Activated T-cell treated with anti-CD3 and anti-CD28 coated beads for 24 hours (primary cell): ENCODE measurements at regions not wholly inside any gene's neighbourhood (a gene's known extent, or its start where the extent isn't known, plus 50 kb on each side); places are given as distances from the start of the nearest gene placed in this dataset.

Source experiments
- DNase-seq: peaks from one replicate; pipeline ENCODE4 v3.0.0-alpha.2; 2020; ENCODE audit warnings: low read depth

GRCh38 chr3:28088811-28089526 lies 152.4 kb upstream of the CMC1 start:
- DNase-seq, result no peak

GRCh38 chr3:28089527-28089897 lies 151.9 kb upstream of the CMC1 start:
- no peak for DNase-seq

DNA sequence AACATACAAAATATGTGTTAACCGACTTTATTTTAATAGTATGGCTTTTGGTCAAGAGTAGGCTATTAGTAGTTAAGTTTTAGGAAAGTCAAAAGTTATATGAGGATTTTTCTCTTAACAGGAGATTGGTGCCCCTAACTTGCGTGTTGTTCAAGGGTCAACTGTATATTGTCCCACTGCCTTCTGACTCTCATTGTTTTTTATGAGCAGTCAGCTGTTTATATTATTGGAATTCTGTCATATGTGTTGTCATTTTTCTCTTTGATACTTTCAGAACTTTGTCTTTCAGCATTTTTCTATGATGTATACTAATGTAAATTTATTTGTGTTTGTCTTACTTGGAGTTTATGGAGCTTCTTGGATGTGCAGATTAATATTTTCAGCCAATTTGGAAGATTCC lies 142.1 kb upstream of the CMC1 start:
- DNase-seq, result no peak

GRCh38 chr3:28101705-28102104 lies 139.7 kb upstream of the CMC1 start:
- no peak for DNase-seq

GRCh38 chr3:28103861-28104260 lies 137.6 kb upstream of the CMC1 start:
- no peak for DNase-seq

- DNase-seq, result no peak
Measured at GRCh38 chr3:28104896-28105534, 136.4 kb upstream of the CMC1 start.

DNA sequence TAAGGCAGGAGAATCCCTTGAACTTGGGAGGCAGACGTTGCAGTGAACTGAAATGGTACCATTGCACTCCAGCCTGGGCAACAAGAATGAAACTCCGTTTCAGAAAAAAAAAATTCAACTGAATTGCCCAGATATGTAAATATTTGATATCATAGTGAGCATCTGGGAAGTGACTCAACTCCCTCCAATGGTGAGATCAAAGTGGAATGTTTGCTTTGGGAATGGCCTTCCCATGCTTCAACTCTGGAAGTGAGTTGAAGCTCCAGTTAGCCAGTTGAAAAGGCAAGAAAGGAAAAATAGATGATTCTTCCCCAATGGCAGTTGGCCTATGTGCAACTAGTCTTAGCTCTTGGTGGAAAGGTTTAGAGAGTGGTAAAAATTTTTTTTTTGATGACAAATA lies 131.6 kb upstream of the CMC1 start:
- no peak for DNase-seq

DNA sequence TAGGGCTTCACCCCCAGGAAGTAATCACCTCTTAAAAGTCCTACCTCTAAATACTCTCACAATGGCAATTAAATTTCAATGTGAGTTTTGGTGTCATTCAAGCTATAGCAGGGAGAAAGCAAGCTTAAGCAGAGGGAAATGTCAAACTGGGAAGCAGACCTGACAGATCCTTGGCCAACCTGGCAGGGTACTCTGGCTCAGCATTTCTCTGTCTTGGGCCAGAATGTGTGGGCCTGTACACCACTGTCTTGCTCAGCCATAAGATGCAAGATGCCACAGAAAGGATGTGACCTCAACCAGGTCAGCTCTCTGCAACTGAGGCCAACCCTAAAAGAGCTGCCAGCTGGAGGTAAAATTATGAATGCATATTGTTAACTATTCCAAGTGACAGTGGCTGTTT lies 130.6 kb upstream of the CMC1 start:
- no peak for DNase-seq

- DNase-seq, result no peak
Measured at GRCh38 chr3:28114893-28115292, 126.5 kb upstream of the CMC1 start.

- DNase-seq, result no peak
Measured at GRCh38 chr3:28115316-28115715, 126.1 kb upstream of the CMC1 start.

DNA sequence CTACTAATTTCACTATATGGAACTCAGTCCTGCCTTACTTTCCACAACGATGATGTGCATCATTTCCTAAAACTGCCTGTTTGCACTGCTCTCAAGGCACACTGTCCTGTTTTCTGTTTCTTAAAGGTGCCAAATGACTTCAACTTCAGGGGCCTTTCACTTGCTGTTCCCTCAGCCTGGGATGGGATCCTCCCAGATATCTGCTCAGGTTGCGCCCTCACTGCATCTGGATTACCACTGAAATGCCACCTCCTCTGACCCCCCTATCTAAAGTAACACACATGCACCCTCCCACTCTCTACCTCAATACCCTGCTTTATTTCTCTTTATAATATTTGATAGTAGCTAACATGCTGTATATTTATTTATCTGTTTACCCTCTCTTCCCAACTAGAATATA lies 123.8 kb upstream of the CMC1 start:
- no peak for DNase-seq

GRCh38 chr3:28118087-28118486 lies 123.3 kb upstream of the CMC1 start:
- no peak for DNase-seq

GRCh38 chr3:28122227-28122626 lies 119.2 kb upstream of the CMC1 start:
- no peak for DNase-seq

DNA sequence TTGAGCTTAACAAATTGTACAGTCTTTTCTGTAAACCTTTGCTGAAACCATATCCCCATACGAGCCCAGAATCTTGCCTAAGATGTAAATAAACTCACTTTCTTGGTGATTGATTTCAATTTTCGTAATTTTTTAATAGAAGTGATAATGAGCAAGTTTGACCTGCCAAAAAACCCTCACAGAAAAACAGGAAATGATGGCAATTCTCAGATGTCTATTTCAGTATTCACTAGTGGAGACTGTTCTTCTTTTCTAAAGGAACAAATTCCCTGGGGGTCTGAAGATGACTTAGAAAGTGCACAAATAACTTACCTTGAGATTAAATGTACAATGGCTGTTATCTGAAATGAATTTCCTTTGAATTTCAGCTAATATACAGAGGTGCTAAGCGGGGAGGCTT lies 116.5 kb upstream of the CMC1 start:
- DNase-seq, result no peak

DNA sequence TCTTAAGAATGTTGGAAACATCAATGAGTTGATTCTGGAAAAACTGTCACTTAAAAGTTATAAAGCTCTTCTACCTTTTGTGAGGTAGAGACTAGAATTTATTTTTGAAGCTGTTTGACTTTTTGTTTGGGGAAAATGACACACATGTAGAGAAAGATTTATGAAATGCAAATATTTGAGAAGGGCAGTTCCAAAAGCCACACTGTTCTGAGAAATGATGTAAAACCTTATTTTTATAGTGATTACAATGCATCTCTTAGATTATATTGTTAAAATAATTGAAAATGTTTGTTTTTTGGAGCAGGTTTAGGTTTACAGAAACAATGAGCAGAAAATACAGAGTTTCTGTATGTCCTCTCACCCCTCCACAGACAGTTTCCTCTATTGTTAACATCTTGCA lies 116.1 kb upstream of the CMC1 start:
- DNase-seq, result no peak

DNA sequence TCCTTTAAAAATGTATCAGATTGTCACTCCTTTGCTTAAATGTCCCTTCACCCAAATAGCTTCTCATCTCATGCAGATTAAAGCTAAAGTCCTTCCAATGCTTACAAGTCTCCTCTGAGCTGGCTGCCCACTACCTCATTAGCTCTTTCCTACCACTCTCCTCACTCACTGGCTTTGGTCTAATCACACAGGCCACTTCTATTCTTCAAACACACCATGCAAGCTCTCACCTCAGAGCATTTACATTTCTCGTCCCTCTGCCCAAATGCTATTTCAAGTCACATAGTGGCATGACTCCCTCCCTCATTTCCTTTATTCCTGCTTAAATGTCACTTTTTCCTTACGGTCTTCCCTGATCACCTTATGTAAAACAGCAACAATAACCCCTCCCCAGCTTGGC lies 110.6 kb upstream of the CMC1 start:
- DNase-seq, result no peak

DNA sequence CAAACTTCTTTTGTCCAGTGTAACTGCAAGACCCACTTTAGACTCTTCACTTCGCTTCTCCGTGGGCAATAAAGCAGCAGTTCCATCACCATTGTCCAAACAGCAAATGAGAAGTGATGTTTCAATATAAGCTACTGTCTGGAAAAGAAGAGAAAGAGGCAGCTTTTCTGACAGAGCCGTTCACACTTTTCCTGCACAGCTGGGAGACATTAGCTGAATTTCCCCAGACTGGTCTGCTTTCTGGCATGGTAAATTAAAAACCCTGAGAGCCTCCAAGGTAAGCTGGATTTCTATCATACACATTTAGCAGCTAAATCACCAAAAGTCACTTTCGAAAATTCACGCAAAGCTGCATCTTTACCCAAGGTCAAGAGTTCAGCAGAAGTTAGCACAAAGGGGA lies 108.5 kb upstream of the CMC1 start:
- DNase-seq, result no peak

- no peak for DNase-seq
Measured at GRCh38 chr3:28134198-28134597, 107.2 kb upstream of the CMC1 start.

DNA sequence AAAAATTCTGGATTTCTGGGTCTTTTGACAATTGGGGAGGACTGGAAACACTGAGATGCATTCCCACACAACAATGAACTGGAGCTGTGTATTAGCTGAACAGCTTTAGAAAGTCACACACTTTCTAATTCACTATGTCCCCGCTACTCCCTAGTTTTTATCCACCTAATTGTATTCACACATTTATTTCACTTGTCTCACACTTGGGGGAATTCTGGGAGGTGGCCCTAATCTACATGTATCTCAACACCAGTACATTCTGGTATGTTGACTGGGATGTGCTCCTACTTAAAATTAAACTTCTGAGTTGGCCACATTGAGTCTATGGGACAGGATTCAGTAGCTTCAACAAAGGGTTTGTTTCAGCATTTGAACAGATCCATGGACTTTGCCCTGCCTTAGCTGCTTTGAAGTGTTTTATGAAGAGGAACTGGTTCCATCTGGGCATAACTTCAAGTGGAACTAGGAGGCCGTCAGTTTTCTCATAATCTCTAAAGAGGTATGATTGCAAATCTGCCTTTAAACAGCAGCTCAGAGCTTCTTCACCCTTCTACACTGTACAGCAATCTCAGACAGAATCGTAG lies 106.5 kb upstream of the CMC1 start:
- DNase-seq, result no peak

DNA sequence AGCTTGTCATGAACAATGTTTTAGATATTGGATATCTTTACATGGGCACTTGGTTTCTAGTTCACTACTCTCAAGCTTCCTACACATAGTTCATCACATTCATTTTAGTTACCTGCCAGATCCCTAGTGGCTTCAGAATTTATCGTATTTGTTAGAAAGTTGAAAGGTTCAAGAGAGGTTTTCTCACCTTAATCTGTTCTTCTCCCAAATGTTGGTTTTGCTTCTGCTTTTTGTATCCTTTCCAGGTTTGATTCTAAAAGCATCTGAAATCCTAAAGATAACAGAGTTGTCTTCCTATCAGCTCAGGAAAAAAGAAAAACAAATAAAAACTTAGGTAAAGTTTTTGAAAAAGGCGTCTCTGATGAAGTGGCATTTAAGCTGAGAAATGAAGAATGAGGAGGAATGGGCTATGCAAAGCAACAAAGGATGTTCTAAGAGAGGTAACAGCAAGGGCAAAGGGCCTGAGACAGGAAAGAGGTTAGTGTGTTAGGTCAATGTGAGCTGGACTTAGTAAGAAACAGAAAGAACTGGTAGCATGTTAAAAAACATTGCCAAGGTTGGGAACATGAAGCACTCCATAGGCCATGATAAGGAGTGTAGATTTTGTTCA lies 104.7 kb upstream of the CMC1 start:
- no peak for DNase-seq

DNA sequence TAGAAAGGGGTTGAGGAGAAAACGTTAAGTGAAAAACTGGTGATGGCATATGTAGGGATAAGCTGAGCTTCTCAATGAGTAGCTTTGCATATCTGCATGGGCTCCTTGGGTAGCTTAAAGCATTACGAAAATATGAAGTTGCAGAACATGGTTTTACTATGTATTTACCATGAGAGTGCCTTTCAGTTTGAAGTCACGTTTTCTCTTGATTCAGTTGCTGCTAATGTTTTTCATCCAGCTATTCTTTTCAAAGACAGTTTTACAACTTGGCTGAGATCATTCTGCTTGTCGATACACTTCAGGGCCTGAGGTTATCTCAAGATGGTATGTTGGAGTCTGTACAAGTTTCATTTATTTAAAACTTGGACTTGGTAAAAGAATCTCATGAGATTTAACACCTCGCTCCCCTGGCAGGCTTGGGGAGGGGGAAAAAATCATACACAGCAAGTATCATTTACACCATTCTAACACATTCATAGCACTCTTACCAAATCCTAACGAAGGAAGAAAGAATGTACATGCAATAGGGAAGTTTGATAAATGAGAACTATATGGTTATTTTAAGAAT lies 103.3 kb upstream of the CMC1 start:
- DNase-seq, result no peak

GRCh38 chr3:28139288-28139687 lies 102.1 kb upstream of the CMC1 start:
- DNase-seq, result no peak
